ENCODE measurements at regions not wholly inside any gene's neighbourhood (a gene's known extent, or its start where the extent isn't known, plus 50 kb on each side); places are given as distances from the start of the nearest gene placed in this dataset.

DNA sequence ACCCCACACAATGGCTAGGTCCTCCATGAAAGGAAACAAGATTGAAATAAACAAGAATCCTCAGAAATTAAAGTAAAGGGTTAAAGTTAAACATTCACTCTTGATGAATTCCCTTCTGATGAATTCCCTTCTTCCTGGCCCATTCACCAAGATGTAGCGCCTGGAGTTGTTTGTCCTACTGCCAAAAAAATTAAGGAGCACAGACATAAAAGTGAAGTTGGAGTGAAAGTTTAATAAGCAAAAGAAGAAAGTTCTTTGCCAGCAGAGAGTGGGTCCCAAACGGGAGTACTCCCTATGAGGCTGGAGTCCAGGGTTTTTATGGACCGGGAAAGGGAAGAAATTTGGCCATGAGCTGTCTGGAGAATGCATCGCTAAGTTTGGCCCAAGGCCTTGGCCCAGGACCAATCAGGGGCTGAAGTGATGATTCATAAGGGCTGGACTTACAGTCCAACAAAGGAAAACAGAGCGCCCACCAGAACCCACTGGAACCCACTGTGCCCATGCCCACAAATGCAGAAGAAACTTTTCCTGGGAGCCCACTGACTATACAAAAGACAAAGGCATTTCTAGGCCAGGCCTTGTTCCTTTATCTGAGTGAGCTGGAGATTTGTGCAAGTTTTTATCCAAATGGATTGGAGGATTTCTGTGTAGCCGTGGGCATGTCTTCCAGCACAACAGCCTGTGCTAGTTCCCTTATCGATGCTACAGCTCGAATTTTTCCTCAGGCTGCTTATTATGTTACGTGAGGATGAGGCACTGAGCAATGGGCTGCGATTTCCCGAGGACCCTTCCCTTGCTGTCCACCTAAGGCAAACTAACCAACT is 1561.6 kb downstream of the OTOL1 start:
- DNase-seq: no peak
- Mint-ChIP-seq H3K36me3 (ENCODE audit: insufficient read depth, unreplicated experiment) (no peaks in the 10 kb centered on the region), H3K4me3 (ENCODE audit: unreplicated experiment) (no peak overlapping the region), H3K27ac (ENCODE audit: unreplicated experiment) (no peak overlapping the region), H3K27me3 (ENCODE audit: insufficient read depth, unreplicated experiment) (no peaks in the 10 kb centered on the region), H3K9me3 (ENCODE audit: unreplicated experiment) (no peaks in the 10 kb centered on the region), H3K4me1 (ENCODE audit: low read depth, unreplicated experiment) (no peaks in the 10 kb centered on the region)
- ChIA-PET CTCF (no interaction called here), POLR2A (no interaction called here)
- Histone ChIP-seq H3K4me3 (ENCODE audit: low read depth, low read length) (no peak overlapping the region), H3K36me3 (ENCODE audit: control insufficient read depth, insufficient read depth, low read length) (no peaks in the 10 kb centered on the region), H3K4me1 (no peaks in the 10 kb centered on the region), H3K27me3 (replicated peaks; ENCODE audit: control insufficient read depth, insufficient read depth, low read length) (no peaks in the 10 kb centered on the region), H3K9me3 (no peaks in the 10 kb centered on the region)
- TF ChIP-seq, protein P1, sequence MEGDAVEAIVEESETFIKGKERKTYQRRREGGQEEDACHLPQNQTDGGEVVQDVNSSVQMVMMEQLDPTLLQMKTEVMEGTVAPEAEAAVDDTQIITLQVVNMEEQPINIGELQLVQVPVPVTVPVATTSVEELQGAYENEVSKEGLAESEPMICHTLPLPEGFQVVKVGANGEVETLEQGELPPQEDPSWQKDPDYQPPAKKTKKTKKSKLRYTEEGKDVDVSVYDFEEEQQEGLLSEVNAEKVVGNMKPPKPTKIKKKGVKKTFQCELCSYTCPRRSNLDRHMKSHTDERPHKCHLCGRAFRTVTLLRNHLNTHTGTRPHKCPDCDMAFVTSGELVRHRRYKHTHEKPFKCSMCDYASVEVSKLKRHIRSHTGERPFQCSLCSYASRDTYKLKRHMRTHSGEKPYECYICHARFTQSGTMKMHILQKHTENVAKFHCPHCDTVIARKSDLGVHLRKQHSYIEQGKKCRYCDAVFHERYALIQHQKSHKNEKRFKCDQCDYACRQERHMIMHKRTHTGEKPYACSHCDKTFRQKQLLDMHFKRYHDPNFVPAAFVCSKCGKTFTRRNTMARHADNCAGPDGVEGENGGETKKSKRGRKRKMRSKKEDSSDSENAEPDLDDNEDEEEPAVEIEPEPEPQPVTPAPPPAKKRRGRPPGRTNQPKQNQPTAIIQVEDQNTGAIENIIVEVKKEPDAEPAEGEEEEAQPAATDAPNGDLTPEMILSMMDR (IDR thresholded peaks at IDR 0.05; ENCODE audit: insufficient read depth in 1 of 2, low read depth in 1 of 2, low read length in 1 of 2, severe bottlenecking in 1 of 2, unreplicated experiment in 1 of 2): no peak
- intact Hi-C loops (cut with micrococcal nuclease; ENCODE audit: unreplicated experiment): no loop called here
- BruUV-seq (replicated peaks): no TSS peak

DNA sequence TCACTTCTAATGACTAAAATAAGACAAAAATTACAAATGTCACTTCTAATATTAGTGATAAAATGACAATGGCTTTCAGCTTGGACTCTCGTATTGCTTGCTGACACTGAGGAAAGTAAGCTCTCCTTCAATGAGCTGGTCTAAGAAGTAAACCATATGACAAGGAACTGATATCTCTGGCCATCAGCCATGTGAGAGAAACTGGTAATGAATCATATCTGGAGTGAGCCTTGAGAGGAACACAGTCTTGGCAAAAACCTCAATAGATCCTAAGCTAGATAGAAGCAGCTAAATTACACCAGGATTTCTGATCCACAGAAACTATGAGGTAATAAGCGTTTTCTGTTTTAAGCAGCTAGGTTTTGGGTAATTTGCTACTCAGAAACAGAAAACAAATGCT is 1575.1 kb downstream of the OTOL1 start:
- no peak overlapping the region for H3K27ac Mint-ChIP-seq (ENCODE audit: unreplicated experiment)
- H3K9me3 Mint-ChIP-seq (ENCODE audit: unreplicated experiment): peaks cover 10% of the 10 kb centered on the region
- H3K27me3 Mint-ChIP-seq (ENCODE audit: insufficient read depth, unreplicated experiment): no peaks in the 10 kb centered on the region
- intact Hi-C loops (cut with micrococcal nuclease; ENCODE audit: unreplicated experiment): no loop called here
- Histone ChIP-seq H3K9me3 (no peaks in the 10 kb centered on the region), H3K27me3 (replicated peaks; ENCODE audit: control insufficient read depth, insufficient read depth, low read length) (no peaks in the 10 kb centered on the region), H3K4me3 (ENCODE audit: low read depth, low read length) (no peak overlapping the region), H3K4me1 (no peaks in the 10 kb centered on the region), H3K36me3 (ENCODE audit: control insufficient read depth, insufficient read depth, low read length) (no peaks in the 10 kb centered on the region)
- no peak overlapping the region for H3K4me3 Mint-ChIP-seq (ENCODE audit: unreplicated experiment)
- CTCF ChIA-PET: no interaction called here
- no TSS peak for BruUV-seq (replicated peaks)
- H3K4me1 Mint-ChIP-seq (ENCODE audit: low read depth, unreplicated experiment): no peaks in the 10 kb centered on the region
- POLR2A ChIA-PET: no interaction called here
- DNase-seq: no peak
- no peaks in the 10 kb centered on the region for H3K36me3 Mint-ChIP-seq (ENCODE audit: insufficient read depth, unreplicated experiment)
- TF ChIP-seq, protein P1 (IDR thresholded peaks at IDR 0.05; ENCODE audit: insufficient read depth in 1 of 2, low read depth in 1 of 2, low read length in 1 of 2, severe bottlenecking in 1 of 2, unreplicated experiment in 1 of 2): no peak
